ENCODE measurements at regions not wholly inside any gene's neighbourhood (a gene's known extent, or its start where the extent isn't known, plus 50 kb on each side); places are given as distances from the start of the nearest gene placed in this dataset.
"Not testable (repeated sequence)": the region's sequence is repeated elsewhere in the genome, so short reads cannot be mapped to it uniquely, and the experiment has no call there.

DNA sequence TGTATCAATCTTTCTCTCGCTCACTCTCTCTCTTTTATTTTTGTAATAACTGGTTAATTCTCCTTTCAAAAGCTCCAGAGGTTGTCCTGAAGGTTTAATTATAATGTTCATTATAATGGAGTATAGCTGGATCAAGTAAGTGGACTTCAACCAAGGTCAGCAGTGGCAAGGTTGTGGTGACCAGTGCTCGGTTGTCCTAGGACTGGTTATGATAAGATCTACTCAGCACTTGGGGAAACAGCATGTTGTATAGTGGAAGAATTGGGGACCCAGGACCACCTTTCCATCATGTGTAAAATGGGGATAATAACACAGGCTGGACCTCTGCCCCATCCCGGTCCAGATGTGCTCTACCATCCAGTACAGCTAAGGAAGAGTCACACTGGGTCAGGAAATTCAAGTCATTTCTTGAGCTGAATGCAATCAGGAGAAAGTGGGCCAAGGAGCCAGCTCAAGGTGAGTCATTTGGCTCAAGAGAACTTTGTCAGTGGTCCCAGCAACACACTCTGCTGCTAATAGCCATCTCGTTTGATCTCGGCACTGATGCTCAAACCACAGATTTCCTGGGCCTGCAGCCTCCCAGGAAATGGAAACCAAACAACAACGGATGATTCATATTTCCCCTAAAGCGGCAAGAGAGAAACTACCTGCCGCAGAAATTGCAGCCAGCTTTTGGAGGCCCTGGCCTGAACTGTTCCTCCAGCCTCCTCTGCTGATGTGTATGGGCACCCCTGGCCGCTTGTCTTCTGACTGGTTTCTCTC, 123.6 kb upstream of the RBPJ start:
- no peaks in the 10 kb centered on the region for H3K9me3 ChIP-seq (ENCODE audit: control insufficient read depth, low read length)
- H3K4me3 ChIP-seq (ENCODE audit: insufficient read depth, low read depth, low read length, poor library complexity, severe bottlenecking) = peak overlapping the region; percentile 16
- H3K27me3 ChIP-seq (replicated peaks; ENCODE audit: control insufficient read depth, insufficient read depth, low read length, poor library complexity, severe bottlenecking) = no peaks in the 10 kb centered on the region
- no peaks in the 10 kb centered on the region for H3K36me3 ChIP-seq (ENCODE audit: control insufficient read depth, insufficient read depth, low read length)
- peak; percentile 50 to 63 (median 58) for DNase-seq
- H3K4me1 ChIP-seq (ENCODE audit: control insufficient read depth, insufficient read depth, low read length, poor library complexity, severe bottlenecking) = peaks cover 20% of the 10 kb centered on the region
- H3K27ac ChIP-seq (ENCODE audit: insufficient read depth, low read length, poor library complexity, severe bottlenecking) = peak overlapping the region; percentile 68

DNA sequence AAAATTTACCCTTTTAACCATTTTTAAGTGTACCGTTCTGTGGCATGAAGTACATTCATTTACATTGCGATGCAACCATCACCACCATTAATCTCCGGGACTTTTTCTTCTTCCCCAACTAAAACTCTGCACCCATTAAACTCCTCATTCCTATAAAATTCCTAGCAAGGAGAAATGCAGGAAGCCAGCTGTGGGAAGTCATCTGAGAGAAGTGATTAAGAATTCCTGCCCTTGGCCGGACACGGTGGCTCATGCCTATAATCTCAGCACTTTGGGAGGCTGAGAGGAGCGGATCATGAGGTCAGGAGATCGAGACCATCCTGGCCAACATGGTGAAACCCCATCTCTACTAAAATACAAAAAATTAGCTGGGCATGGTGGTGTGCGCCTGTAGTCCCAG, 121.9 kb upstream of the RBPJ start:
- peaks cover 22% of the 10 kb centered on the region for H3K4me1 ChIP-seq (ENCODE audit: control insufficient read depth, insufficient read depth, low read length, poor library complexity, severe bottlenecking)
- not testable (repeated sequence) for DNase-seq

DNA sequence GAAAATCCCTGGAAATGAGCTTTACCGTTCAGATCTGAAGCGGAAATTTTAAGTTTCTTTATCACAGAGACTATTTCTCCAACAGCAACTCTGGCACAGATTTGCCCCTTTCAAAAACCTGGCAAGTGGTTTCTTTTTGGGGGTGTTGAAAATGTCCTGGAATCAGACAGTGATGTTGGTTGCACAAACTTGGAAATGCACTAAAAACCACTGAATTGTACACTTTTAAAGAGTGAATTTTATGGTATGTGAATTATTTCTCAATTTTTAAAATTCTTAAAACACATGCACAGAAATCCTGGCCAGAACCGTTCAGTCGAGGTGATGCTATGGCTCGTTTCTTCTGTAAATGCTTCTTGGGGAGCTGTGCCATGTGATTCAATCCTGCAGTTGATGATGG, 121.2 kb upstream of the RBPJ start:
- H3K27me3 ChIP-seq (replicated peaks; ENCODE audit: control insufficient read depth, insufficient read depth, low read length, poor library complexity, severe bottlenecking) = no peaks in the 10 kb centered on the region
- H3K9me3 ChIP-seq (ENCODE audit: control insufficient read depth, low read length) = no peaks in the 10 kb centered on the region
- no peak overlapping the region for H3K27ac ChIP-seq (ENCODE audit: insufficient read depth, low read length, poor library complexity, severe bottlenecking)
- no peaks in the 10 kb centered on the region for H3K36me3 ChIP-seq (ENCODE audit: control insufficient read depth, insufficient read depth, low read length)
- no peak overlapping the region for H3K4me3 ChIP-seq (ENCODE audit: insufficient read depth, low read depth, low read length, poor library complexity, severe bottlenecking)
- no peak for DNase-seq
- peaks cover 29% of the 10 kb centered on the region for H3K4me1 ChIP-seq (ENCODE audit: control insufficient read depth, insufficient read depth, low read length, poor library complexity, severe bottlenecking)

More for the DNA sequence above, 121.9 kb upstream of the RBPJ start:
- not testable (repeated sequence) for H3K4me3 ChIP-seq (ENCODE audit: insufficient read depth, low read depth, low read length, poor library complexity, severe bottlenecking); H3K27ac ChIP-seq (ENCODE audit: insufficient read depth, low read length, poor library complexity, severe bottlenecking); H3K27me3 ChIP-seq (replicated peaks; ENCODE audit: control insufficient read depth, insufficient read depth, low read length, poor library complexity, severe bottlenecking); H3K36me3 ChIP-seq (ENCODE audit: control insufficient read depth, insufficient read depth, low read length); H3K9me3 ChIP-seq (ENCODE audit: control insufficient read depth, low read length)

DNA sequence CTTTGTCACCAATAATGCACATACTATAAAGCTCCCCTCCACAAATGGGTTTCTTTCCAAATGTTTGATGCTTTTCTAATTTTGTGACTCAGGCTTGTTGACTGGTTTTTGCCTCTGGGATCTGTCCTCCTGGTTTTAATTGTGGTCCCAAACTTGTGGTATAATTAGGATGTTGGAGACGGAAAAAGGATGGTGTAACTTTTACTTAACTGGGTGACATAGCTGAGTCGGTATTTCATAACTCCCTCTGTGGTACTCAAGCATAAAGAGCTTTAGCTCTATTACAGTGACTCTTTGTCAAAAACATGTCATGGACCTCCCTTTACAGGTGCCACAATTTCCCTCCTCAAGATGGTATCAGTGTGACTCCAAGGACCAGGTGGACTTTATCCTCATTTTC, 119.7 kb upstream of the RBPJ start:
- Histone ChIP-seq H3K36me3 (ENCODE audit: control insufficient read depth, insufficient read depth, low read length) (no peaks in the 10 kb centered on the region), H3K4me1 (ENCODE audit: control insufficient read depth, insufficient read depth, low read length, poor library complexity, severe bottlenecking) (peaks cover 33% of the 10 kb centered on the region), H3K27ac (ENCODE audit: insufficient read depth, low read length, poor library complexity, severe bottlenecking) (no peak overlapping the region), H3K9me3 (ENCODE audit: control insufficient read depth, low read length) (no peaks in the 10 kb centered on the region), H3K4me3 (ENCODE audit: insufficient read depth, low read depth, low read length, poor library complexity, severe bottlenecking) (no peak overlapping the region), H3K27me3 (replicated peaks; ENCODE audit: control insufficient read depth, insufficient read depth, low read length, poor library complexity, severe bottlenecking) (no peaks in the 10 kb centered on the region)
- DNase-seq = no peak

DNA sequence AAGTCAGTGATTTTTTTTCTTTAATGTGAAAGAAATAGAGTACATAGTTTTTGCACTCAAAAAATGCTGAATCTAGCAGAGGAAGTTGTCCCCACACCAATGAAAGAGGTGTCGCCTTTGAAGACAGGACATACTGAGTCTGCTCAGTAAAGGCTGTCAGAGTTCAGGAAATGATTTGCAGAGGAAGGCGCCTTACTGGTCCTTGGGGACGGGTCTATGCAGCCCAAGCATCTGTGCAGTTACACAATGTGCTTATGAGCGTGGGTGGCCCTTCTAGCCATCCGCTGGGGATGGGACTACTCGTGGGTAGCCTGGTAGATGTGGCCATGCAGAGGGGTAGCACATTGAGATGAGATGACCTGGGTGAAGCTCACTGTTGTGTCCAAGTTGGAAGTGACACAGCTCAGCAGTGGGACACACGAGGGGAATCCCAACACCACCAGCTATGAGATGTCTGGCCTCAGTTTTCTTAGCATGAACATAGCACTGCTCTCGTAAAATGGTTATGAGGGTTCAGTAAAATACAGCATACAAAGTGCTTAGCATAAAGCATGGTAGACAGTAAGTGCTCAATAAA, 116.5 kb upstream of the RBPJ start:
- Histone ChIP-seq H3K27me3 (replicated peaks; ENCODE audit: control insufficient read depth, insufficient read depth, low read length, poor library complexity, severe bottlenecking) (no peaks in the 10 kb centered on the region), H3K9me3 (ENCODE audit: control insufficient read depth, low read length) (no peaks in the 10 kb centered on the region), H3K27ac (ENCODE audit: insufficient read depth, low read length, poor library complexity, severe bottlenecking) (no peak overlapping the region), H3K4me3 (ENCODE audit: insufficient read depth, low read depth, low read length, poor library complexity, severe bottlenecking) (no peak overlapping the region), H3K4me1 (ENCODE audit: control insufficient read depth, insufficient read depth, low read length, poor library complexity, severe bottlenecking) (peaks cover 17% of the 10 kb centered on the region), H3K36me3 (ENCODE audit: control insufficient read depth, insufficient read depth, low read length) (no peaks in the 10 kb centered on the region)
- no peak for DNase-seq

DNA sequence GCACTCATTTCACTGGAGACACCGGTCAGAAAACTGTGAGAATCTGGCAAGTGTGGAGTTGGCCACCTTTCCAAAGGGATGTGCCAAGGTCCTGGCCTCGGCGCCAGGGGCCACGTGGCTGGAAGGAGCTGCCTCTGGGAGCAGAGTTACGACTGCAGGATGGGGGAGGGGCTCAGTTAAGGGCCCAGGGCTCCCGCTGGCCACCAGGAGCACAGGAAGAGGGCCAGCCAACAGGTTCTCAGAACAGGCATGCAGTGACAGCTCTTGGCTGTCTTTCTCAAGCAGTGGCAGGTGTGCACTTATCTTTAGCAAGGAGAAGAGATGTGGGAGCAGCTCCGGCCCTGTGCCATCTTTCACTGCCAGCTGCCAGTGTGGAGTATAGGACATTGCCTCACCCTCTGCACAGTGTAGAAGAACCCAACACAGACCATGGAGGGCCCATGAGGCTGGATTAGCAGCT, 115.9 kb upstream of the RBPJ start:
- DNase-seq = no peak
- Histone ChIP-seq H3K27me3 (replicated peaks; ENCODE audit: control insufficient read depth, insufficient read depth, low read length, poor library complexity, severe bottlenecking) (no peaks in the 10 kb centered on the region), H3K4me1 (ENCODE audit: control insufficient read depth, insufficient read depth, low read length, poor library complexity, severe bottlenecking) (peaks cover 17% of the 10 kb centered on the region)

DNA sequence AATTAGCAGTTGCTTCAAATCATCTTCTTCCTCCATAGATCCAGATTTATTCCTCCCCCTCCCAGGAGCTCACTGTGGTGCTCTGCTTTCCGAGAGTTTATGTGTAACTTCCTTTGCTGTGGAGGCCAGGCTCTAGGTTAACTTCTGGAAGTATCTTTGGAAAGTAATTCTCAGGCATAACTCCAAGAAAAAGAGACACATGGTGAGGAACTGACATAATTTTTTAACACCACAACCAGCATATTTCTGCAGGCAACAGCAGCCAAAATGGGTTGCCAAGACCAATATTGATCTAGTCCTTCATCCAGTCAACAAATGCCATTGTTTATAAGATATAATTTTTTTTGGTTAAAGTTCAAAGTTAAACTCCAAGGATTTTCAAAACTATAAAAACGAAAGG, 114.5 kb upstream of the RBPJ start:
- Histone ChIP-seq H3K36me3 (ENCODE audit: control insufficient read depth, insufficient read depth, low read length) (no peaks in the 10 kb centered on the region), H3K27ac (ENCODE audit: insufficient read depth, low read length, poor library complexity, severe bottlenecking) (no peak overlapping the region), H3K27me3 (replicated peaks; ENCODE audit: control insufficient read depth, insufficient read depth, low read length, poor library complexity, severe bottlenecking) (no peaks in the 10 kb centered on the region), H3K9me3 (ENCODE audit: control insufficient read depth, low read length) (no peaks in the 10 kb centered on the region), H3K4me1 (ENCODE audit: control insufficient read depth, insufficient read depth, low read length, poor library complexity, severe bottlenecking) (peaks cover 17% of the 10 kb centered on the region), H3K4me3 (ENCODE audit: insufficient read depth, low read depth, low read length, poor library complexity, severe bottlenecking) (no peak overlapping the region)
- no peak for DNase-seq

More for the DNA sequence above, 115.9 kb upstream of the RBPJ start:
- no peak overlapping the region for H3K27ac ChIP-seq (ENCODE audit: insufficient read depth, low read length, poor library complexity, severe bottlenecking)
- no peaks in the 10 kb centered on the region for H3K36me3 ChIP-seq (ENCODE audit: control insufficient read depth, insufficient read depth, low read length)
- no peaks in the 10 kb centered on the region for H3K9me3 ChIP-seq (ENCODE audit: control insufficient read depth, low read length)
- H3K4me3 ChIP-seq (ENCODE audit: insufficient read depth, low read depth, low read length, poor library complexity, severe bottlenecking) = no peak overlapping the region

DNA sequence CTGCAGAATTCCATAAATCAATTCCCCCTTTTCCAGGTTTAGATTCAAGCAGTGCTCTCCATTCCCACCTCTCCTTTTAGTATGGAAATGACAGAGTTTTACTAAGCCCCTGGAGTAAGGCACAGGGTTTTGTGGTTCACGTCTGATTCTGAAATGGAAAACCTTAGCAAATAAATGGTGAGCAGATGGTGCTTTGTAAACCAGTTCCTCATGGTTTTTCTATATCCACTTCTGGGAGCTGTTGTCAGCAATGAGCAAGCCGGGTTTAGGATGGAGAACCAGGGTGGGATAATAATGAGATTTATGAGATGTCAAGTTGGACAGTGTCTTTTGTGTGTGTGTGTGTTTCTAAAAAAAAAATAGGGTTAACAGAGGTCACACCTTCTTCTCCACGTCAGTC, 113.8 kb upstream of the RBPJ start:
- no peaks in the 10 kb centered on the region for H3K9me3 ChIP-seq (ENCODE audit: control insufficient read depth, low read length)
- H3K4me1 ChIP-seq (ENCODE audit: control insufficient read depth, insufficient read depth, low read length, poor library complexity, severe bottlenecking) = peaks cover 17% of the 10 kb centered on the region
- no peak overlapping the region for H3K27ac ChIP-seq (ENCODE audit: insufficient read depth, low read length, poor library complexity, severe bottlenecking)
- H3K36me3 ChIP-seq (ENCODE audit: control insufficient read depth, insufficient read depth, low read length) = no peaks in the 10 kb centered on the region
- no peak overlapping the region for H3K4me3 ChIP-seq (ENCODE audit: insufficient read depth, low read depth, low read length, poor library complexity, severe bottlenecking)
- no peak for DNase-seq
- no peaks in the 10 kb centered on the region for H3K27me3 ChIP-seq (replicated peaks; ENCODE audit: control insufficient read depth, insufficient read depth, low read length, poor library complexity, severe bottlenecking)

DNA sequence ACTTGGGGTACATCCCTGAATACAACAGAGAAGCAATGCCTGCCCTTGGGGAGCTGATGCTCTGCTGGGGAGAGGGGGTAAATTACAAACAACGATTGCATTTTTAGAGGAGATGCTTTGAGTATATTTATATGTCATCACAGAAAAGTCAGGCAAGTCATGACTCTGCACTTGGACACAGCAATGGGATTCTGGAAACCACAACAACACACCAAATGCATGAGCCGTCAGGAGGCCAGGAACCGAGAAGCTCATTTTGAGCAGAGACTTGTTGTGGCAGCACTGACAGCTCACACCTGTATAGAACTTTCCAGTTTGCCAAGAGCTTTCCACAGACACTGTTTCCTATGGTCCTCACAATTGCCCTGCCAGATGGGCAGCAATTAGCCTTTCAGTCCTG, 113.2 kb upstream of the RBPJ start:
- Histone ChIP-seq H3K27me3 (replicated peaks; ENCODE audit: control insufficient read depth, insufficient read depth, low read length, poor library complexity, severe bottlenecking) (no peaks in the 10 kb centered on the region), H3K4me1 (ENCODE audit: control insufficient read depth, insufficient read depth, low read length, poor library complexity, severe bottlenecking) (peaks cover 17% of the 10 kb centered on the region), H3K27ac (ENCODE audit: insufficient read depth, low read length, poor library complexity, severe bottlenecking) (no peak overlapping the region), H3K4me3 (ENCODE audit: insufficient read depth, low read depth, low read length, poor library complexity, severe bottlenecking) (no peak overlapping the region), H3K9me3 (ENCODE audit: control insufficient read depth, low read length) (no peaks in the 10 kb centered on the region), H3K36me3 (ENCODE audit: control insufficient read depth, insufficient read depth, low read length) (no peaks in the 10 kb centered on the region)
- no peak for DNase-seq

DNA sequence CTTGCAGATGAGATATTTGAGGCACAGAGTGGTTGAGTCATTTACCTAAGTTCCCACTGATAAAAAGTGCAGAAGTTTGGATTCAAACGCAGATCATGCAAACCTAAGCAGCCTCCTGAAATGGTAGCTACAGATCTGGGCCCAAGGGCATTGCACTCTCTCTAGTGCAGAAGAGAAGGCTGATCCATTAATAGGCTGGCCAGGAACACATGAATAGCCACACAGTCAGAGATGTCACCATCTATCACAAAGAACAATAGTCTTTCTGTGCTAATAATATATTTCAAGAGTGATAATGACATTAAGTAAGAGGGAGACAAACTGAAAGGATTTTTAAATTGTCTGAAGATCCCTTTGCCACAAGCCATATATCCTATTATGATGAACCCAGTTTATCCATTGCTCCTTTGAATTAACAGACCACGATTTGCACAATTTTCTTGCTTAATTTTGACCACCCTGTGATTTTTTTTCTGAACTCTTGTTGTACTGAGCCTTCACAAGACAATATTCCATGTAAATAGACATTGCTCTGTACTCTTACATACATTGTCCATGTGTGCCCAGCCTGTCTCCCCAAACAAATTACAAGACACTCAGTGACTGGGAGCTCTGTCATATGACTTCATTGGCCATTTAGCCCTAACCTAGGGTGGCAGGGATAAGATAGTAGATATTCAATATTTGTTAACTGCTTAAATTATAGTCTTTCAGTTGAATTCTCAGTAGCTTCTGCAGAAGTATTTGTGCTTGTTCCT, 112.4 kb upstream of the RBPJ start:
- Histone ChIP-seq H3K4me3 (ENCODE audit: insufficient read depth, low read depth, low read length, poor library complexity, severe bottlenecking) (no peak overlapping the region), H3K4me1 (ENCODE audit: control insufficient read depth, insufficient read depth, low read length, poor library complexity, severe bottlenecking) (peaks cover 16% of the 10 kb centered on the region), H3K27me3 (replicated peaks; ENCODE audit: control insufficient read depth, insufficient read depth, low read length, poor library complexity, severe bottlenecking) (no peaks in the 10 kb centered on the region), H3K36me3 (ENCODE audit: control insufficient read depth, insufficient read depth, low read length) (no peaks in the 10 kb centered on the region), H3K9me3 (ENCODE audit: control insufficient read depth, low read length) (no peaks in the 10 kb centered on the region), H3K27ac (ENCODE audit: insufficient read depth, low read length, poor library complexity, severe bottlenecking) (no peak overlapping the region)
- DNase-seq = no peak

Measured in effector memory CD4-positive, alpha-beta T cell (primary cell).